Lung microvascular endothelial cell (primary cell): ENCODE measurements at regions not wholly inside any gene's neighbourhood (a gene's known extent, or its start where the extent isn't known, plus 50 kb on each side); places are given as distances from the start of the nearest gene placed in this dataset.
A peak's percentile ranks its signal among the peaks of the same experiment; 100 is the strongest.

Experiments
- DNase-seq, 2 donors: peaks; one replicate each; pipeline versions ENCODE4 v3.0.0 to v3.0.0-alpha.2; 2010; ENCODE audit warnings: low read depth in 2 of 2

GRCh38 chr18:60663060-60663989 lies 290.8 kb upstream of the MC4R start:
- no peak for DNase-seq

- no peak for DNase-seq
These were observed 292.2 kb upstream of the MC4R start for GRCh38 chr18:60664736-60665135.

- no peak for DNase-seq
These were observed 294.4 kb upstream of the MC4R start for GRCh38 chr18:60667016-60667415.

DNA sequence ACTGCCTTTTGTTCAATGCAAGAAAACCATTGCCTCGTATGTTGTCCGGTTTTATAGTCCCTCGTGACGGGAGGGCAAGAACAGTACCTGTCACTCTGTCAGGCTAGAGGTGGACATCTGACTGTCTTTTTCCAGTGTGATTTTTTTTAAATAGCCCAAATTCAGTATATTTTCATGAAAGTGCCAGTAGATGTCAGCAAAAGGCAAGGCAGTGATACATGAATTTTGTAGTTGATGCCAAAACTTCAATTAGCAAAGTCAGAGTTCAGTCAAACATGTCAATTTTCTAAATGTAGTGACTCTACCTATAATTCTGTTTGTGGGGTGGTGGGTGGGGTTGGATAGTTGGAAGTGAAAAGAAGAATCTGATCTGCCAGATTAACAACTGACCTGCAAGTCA lies 296.0 kb upstream of the MC4R start:
- DNase-seq: peak in 1 of 2 donors; percentile 20

DNA sequence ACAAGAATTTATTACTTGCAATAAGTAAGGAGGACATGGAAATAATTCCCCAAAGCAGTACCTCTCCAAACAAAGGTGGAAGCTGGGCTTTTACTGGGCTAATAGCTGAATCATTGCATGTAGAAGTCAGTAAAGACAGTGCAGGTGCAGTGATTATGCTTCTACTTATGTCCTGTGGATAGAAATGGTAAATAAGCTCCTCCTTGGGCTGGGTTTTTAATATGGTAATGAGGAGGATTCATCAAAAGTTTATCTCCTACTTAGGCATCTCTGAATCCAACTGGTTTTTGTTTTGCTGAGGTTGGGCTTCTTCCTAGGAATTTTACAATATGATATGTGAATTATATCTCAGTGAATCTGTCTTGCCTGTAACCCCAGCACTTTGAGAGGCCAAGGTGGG lies 297.4 kb upstream of the MC4R start:
- no peak for DNase-seq

- no peak for DNase-seq
These were observed 298.4 kb upstream of the MC4R start for GRCh38 chr18:60671021-60671420.

DNA sequence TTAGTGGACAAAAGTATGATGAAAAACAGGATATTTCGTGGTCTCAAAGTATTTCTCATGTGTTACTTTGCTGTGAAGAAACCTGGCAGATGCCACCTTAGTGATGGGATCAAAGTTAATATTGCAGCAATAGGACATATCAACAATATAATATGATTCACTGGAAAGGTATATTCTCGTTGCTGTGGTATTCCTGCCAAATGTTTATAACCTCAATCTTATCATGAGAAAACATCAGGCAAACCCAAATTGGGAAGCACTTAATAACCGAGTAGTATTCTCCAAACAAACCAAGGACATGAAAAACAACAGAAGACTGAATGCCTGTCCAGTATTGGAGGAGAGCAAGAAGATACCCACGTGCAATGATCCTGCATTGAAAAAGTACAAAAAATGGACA lies 302.6 kb upstream of the MC4R start:
- DNase-seq: no peak

DNA sequence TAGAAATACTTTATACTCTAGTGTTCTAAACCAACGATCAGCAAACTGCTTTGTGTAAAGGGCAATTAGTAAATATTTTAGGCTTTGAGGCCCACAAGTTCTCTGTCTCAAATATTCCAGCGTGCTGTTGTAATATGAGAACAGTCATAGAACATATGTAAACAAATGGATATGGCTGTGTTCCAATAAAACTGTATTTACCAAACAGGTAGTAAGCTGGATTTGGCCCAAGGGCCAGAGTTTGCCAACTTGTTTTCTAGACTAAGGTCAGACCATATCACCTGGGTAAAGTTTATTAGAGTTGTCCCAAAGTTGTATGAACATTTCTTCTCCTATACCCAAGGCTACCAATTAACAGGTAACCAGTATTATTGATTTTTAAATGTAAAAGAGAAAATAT lies 303.2 kb upstream of the MC4R start:
- no peak for DNase-seq

DNA sequence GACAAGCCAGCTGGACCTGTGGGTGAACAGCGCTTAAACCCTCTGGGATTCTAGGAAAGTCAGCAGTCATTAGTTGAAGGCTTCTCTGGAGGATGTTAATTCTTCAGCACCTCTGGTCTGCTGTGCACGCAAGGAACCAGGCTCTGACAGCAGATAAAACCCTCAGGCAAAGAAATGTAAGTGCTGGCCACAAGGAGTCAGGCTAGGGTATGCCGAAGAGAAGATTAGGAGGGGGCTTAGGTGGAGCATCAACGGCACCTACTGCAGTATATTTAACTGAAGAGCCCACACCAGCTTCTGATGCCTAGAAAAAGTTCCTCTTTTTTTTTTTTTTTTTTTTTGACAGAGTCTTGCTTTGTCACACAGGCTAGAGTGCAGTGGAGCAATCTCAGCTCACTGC lies 304.2 kb upstream of the MC4R start:
- no peak for DNase-seq

DNA sequence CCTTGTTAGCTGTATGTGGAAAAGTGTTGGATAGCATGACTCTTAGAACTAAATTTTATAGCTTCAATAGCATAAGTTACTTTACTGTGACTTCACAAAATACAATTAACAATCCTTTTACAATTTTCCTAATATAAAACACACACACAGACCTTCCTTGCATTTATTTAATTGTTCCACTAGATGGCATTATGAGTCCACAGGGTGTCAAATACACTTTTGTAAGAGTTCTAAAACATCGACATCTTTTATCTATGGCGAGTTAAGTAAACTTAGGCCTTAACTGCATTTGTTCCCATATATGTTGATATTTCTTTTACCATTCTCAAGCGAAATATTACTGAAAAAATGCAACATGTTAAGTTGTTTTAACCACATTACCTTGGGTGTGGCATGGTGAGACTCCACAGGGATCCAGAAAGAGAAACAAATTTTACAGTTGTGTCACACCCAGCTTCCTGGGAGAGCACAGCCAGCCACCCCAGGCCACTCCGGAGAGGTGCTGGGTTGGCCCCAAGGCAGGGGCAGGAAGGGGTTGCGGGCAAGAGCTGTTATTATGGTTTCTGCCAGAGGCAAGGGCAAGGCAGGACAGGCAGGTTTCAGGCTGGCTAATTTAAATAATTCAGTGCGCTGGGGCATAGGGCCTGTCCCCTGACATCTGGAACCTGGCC lies 312.4 kb upstream of the MC4R start:
- peak; percentile 47 to 69 for DNase-seq

DNA sequence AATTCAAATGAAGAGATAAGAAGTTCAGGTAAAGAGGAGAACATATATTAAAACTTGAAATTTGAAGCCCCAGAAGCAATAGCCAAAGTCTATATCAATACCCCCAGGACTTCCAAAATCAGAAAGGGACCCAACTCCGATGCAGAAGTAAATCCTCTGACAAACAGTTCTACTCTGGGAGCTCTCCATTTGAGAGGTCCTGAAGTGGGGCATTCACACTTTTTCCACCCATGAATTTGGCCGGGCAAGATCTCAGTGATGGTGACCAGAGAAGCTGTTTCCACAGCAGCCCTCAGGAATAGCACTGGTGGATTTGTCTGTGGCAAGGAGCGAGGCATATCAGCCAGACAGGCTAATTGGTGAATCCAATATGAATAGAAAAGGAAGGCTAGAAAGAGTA lies 313.6 kb upstream of the MC4R start:
- DNase-seq: peak; percentile 3

DNA sequence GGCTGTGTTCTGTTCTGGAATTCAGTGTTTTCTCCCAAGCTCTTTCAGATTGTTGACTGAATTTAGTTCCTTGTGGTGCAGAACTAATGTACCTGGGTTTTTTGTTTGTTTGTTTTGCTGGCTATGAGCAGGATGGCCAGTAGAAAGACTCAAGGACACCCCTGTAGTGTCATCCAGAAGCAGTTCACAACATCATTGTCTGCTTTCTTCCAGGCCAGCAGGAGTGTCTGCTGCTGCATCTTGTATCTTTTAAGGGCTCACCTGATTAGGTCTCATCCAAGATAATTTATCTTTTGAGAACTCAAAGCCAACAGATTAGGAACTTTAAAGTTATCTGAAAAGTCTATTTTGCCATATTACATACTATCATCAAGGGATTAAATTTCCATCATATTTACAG lies 318.5 kb upstream of the MC4R start:
- DNase-seq: no peak

- DNase-seq: peak; percentile 12 to 59
These were observed 320.9 kb upstream of the MC4R start for GRCh38 chr18:60693426-60693825.

- DNase-seq: no peak
These were observed 326.3 kb upstream of the MC4R start for GRCh38 chr18:60698901-60699300.

DNA sequence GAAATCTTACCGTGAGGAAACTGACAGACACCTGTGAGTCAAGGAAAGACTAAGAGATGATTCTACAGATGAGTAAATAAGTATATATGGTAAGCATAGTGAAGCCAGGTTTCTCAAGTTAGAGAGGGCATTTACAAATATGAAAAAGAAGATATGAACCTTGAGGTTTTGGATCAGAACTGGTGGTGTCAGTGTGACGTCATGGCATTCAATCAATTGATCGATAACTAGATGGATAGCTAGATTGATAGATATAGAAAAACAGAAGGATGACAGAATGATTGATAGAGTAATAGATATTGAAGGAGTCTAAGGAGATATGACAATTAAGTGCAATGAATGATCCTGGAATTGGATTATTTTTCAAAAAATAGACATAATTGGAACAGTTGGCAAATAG lies 350.2 kb upstream of the MC4R start:
- DNase-seq: no peak

DNA sequence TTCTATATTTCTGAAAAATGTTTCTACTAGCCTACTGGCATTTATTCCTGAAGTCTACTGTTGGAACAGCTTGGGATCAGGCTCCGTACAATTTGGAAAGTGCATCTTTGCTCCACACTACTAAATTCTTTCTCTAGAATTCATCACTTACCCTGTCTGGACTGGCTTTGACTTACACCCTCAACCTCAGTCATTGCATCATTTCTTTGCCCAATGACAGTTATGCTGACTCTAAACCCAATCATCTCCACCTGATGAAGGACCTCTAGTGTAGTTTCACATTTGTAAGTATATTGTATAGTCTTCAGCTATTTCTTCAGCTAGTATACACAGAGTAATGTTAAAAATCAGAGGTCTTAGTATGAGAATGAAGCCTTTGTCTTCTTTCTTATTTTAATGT lies 359.6 kb upstream of the MC4R start:
- DNase-seq: no peak

DNA sequence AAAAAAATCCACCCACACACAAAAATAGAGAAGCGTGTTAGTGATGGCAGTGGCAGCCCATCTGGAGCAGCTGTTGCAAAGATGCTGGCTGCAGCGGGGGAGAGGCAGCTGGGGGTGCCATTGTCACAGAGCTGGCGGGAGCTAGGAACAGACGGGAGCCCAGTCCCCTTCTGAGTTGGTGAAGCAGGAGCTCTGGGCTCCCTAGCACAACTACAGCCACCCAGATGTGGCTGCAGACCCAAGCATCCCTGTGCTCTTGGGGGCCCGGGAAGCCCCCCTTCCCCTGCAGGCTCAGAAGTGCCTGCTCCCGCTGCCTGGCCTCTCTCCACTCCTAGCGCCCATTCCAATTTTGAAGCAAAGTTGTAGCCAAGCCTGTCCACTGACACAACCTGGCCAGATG lies 366.6 kb upstream of the MC4R start:
- no peak for DNase-seq

- DNase-seq: no peak
These were observed 367.7 kb upstream of the MC4R start for GRCh38 chr18:60740313-60740712.

- peak in 1 of 2 donors; percentile 85 for DNase-seq
These were observed 373.9 kb upstream of the MC4R start for GRCh38 chr18:60746491-60746890.

DNA sequence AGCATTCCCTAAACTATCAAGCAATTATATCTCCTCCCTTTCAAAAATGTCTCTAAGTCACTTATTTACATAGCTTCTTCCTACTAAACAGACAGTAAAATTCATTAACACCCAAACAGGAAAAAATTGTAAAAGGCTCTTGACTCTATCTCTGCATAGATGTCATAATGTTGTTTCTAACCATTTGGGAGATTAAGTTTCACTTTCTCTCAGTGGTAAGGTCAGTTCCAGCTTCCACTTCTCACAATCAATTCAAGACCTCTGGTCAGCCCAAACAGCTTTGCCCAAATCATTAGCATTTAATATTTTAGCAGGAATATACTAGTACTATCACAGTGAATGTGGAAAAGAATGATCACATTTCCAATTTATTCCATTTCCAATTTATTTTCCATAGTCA lies 374.3 kb upstream of the MC4R start:
- peak in 1 of 2 donors; percentile 55 for DNase-seq

DNA sequence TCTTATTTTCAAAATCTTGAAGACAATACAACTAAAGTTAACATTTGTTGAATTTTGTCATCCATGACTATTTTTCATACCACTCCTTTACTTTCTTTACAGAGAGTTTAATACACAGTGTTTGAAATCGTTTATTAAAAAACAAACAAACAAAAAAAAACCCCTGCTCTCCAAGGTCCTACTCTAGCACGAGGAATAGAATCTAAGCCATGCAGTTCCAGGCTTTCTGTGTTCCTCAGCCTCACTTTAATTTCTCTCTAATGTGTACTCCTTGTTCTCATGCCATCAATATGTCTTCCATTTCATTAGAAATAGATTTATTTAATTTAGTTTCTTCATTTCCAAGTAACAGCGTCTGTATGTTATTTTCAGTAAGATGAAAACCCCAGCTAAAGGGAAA lies 381.2 kb upstream of the MC4R start:
- DNase-seq: no peak

DNA sequence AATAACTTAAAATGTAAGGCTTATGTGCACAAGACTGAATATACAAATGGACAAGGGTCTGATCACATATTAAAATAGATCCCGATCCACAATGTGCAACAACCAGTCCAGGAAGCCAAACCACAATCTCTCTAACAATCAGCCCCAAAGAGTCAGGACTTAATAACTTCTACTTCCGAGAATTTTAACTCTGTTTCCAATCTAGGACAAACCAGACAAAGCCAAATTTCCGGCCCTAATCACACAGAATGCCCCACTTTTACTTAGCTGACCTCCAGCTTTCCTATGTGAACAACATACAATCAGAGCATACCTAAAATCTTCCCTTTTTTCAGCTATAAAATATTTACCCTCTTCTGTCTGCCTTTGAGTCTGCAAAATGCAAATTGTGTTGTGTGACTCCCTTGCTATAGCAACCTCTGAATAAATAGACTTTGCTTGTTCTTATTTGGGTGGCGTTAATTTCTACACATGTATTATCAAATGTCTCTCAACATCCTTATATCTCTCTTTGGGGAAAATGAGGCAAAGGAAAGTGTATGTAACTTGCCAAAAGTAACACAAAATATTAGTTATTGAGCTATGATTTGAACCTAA lies 381.9 kb upstream of the MC4R start:
- peak in 1 of 2 donors; percentile 76 for DNase-seq

DNA sequence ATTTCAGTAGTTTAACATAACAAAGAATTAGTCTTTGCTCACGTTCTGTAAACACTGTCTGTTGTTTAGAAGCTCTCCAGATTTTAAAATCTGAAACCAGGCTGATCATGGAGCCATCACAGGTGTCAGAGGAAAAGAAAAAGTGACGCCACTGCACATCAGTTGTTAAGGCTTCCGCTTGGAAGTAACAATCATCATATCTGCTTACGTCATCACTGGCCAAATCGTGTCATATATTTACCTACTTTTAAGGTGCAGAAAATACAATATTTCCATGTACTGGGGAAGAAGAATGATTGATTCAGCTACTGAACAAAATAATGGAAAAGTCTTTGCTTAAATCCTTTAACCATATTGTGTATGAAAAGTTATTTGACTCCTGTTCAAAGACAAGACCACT lies 382.6 kb upstream of the MC4R start:
- DNase-seq: peak in 1 of 2 donors; percentile 27
